Hippocampal formation (tissue), 2 donors: ENCODE measurements at regions not wholly inside any gene's neighbourhood (a gene's known extent, or its start where the extent isn't known, plus 50 kb on each side); places are given as distances from the start of the nearest gene placed in this dataset.

Experiments
- DNase-seq, 2 donors: peaks; one replicate each; lab custom pipeline; 2025; lab: John Stamatoyannopoulos, UW

GRCh38 chr6:10305790-10306415 is 109.0 kb downstream of the TFAP2A start:
- DNase-seq, result no peak

- no peak for DNase-seq
Observed at GRCh38 chr6:10303608-10304506, 111.0 kb downstream of the TFAP2A start.

- no peak for DNase-seq
Observed at GRCh38 chr6:10302566-10303235, 112.2 kb downstream of the TFAP2A start.

GRCh38 chr6:10300071-10300470 is 114.8 kb downstream of the TFAP2A start:
- no peak for DNase-seq

GRCh38 chr6:10297832-10298231 is 117.0 kb downstream of the TFAP2A start:
- no peak for DNase-seq

- peak; percentile 14 to 36 for DNase-seq
Observed at GRCh38 chr6:10278746-10279145, 136.1 kb downstream of the TFAP2A start.

GRCh38 chr6:10276660-10277287 is 138.1 kb downstream of the TFAP2A start:
- DNase-seq, result no peak

GRCh38 chr6:10276106-10276505 is 138.8 kb downstream of the TFAP2A start:
- DNase-seq, result no peak

GRCh38 chr6:10272591-10272990 is 142.3 kb downstream of the TFAP2A start:
- DNase-seq, result no peak

GRCh38 chr6:10271982-10272381 is 142.9 kb downstream of the TFAP2A start:
- no peak for DNase-seq

- no peak for DNase-seq
Observed at GRCh38 chr6:10269814-10270472, 144.9 kb downstream of the TFAP2A start.

- DNase-seq, result no peak
Observed at GRCh38 chr6:10268611-10269310, 146.1 kb downstream of the TFAP2A start.

- no peak for DNase-seq
Observed at GRCh38 chr6:10268111-10268510, 146.8 kb downstream of the TFAP2A start.

- no peak for DNase-seq
Observed at GRCh38 chr6:10266462-10266861, 148.4 kb downstream of the TFAP2A start.

GRCh38 chr6:10266061-10266460 is 148.8 kb downstream of the TFAP2A start:
- DNase-seq, result no peak

GRCh38 chr6:10262505-10262904 is 152.4 kb downstream of the TFAP2A start:
- no peak for DNase-seq

GRCh38 chr6:10259671-10260070 is 155.2 kb downstream of the TFAP2A start:
- no peak for DNase-seq

GRCh38 chr6:10258341-10258740 is 156.5 kb downstream of the TFAP2A start:
- DNase-seq, result no peak

GRCh38 chr6:10256113-10256690 is 158.7 kb downstream of the TFAP2A start:
- no peak for DNase-seq

GRCh38 chr6:10250655-10251220 is 164.1 kb downstream of the TFAP2A start:
- no peak for DNase-seq
